WTC11 (cell line): ENCODE measurements at regions not wholly inside any gene's neighbourhood (a gene's known extent, or its start where the extent isn't known, plus 50 kb on each side); places are given as distances from the start of the nearest gene placed in this dataset.

Source experiments
- ATF1 ChIP-seq: sonication (generic); formaldehyde crosslinking; IDR thresholded peaks from 2 replicates; pipeline ENCODE4 v1.8.1; 2023; ENCODE audit warnings: mild to moderate bottlenecking, moderate library complexity, missing genetic modification reagents
- CREB1 ChIP-seq: sonication (generic); formaldehyde crosslinking; IDR thresholded peaks from 2 replicates; pipeline ENCODE4 v1.8.0; 2023; ENCODE audit warnings: mild to moderate bottlenecking, missing genetic modification reagents
- CREM ChIP-seq: sonication (generic); formaldehyde crosslinking; IDR thresholded peaks from 2 replicates; pipeline ENCODE4 v1.8.1; 2022; ENCODE audit warnings: mild to moderate bottlenecking, missing genetic modification reagents, moderate library complexity
- CTCF ChIP-seq: fragments of 200-600 bp; IDR thresholded peaks from 2 replicates; pipeline ENCODE4 v1.8.0; 2022; ENCODE audit warnings: antibody characterized with exemption
- E2F5 ChIP-seq: sonication (generic); formaldehyde crosslinking; IDR thresholded peaks from 2 replicates; pipeline ENCODE4 v1.8.1; 2022; ENCODE audit warnings: mild to moderate bottlenecking, moderate library complexity, missing genetic modification reagents
- ELF4 ChIP-seq: sonication (generic); formaldehyde crosslinking; IDR thresholded peaks from 2 replicates; pipeline ENCODE4 v1.8.1; 2022; ENCODE audit warnings: low read depth, mild to moderate bottlenecking, moderate library complexity, missing genetic modification reagents
- FOXP1 ChIP-seq: sonication (generic); formaldehyde crosslinking; IDR thresholded peaks from 2 replicates; pipeline ENCODE4 v1.8.0; 2022; ENCODE audit warnings: missing genetic modification reagents, mild to moderate bottlenecking, moderate library complexity, borderline replicate concordance
- JUN ChIP-seq: sonication (generic); formaldehyde crosslinking; IDR thresholded peaks from 2 replicates; pipeline ENCODE4 v1.8.0; 2023; ENCODE audit warnings: mild to moderate bottlenecking, missing genetic modification reagents
- MAX ChIP-seq: sonication (generic); formaldehyde crosslinking; IDR thresholded peaks from 2 replicates; pipeline ENCODE4 v1.8.0; 2022; ENCODE audit warnings: mild to moderate bottlenecking, missing genetic modification reagents
- NFE2L1 ChIP-seq: sonication (generic); formaldehyde crosslinking; IDR thresholded peaks from 2 replicates; pipeline ENCODE4 v1.8.1; 2023; ENCODE audit warnings: missing genetic modification reagents
- TCF7 ChIP-seq: sonication (generic); formaldehyde crosslinking; IDR thresholded peaks from 2 replicates; pipeline ENCODE4 v1.8.0; 2022; ENCODE audit warnings: mild to moderate bottlenecking, low read depth, missing genetic modification reagents, moderate library complexity
- ZNF138 ChIP-seq: sonication (generic); formaldehyde crosslinking; conservative IDR thresholded peaks from 2 replicates; pipeline ENCODE4 v1.8.1; 2022; ENCODE audit warnings: mild to moderate bottlenecking, moderate library complexity, missing genetic modification reagents
- ZNF396 ChIP-seq: fragments of 250-450 bp; sonication (Bioruptor Pico); IDR thresholded peaks from 2 replicates; pipeline ENCODE4 v1.8.0; 2021; ENCODE audit warnings: mild to moderate bottlenecking, moderate library complexity, borderline replicate concordance

- no peak for TF ChIP-seq CREM
- TF ChIP-seq FOXP1: no peak
- no peak for TF ChIP-seq CTCF
- TF ChIP-seq E2F5 (CRISPR knock-in tag): no peak
- no peak for TF ChIP-seq CREB1 (CRISPR knock-in tag)
- no peak for TF ChIP-seq MAX
- no peak for TF ChIP-seq JUN (CRISPR knock-in tag)
- no peak for TF ChIP-seq ATF1
- no peak for TF ChIP-seq ELF4
- no peak for TF ChIP-seq TCF7 (CRISPR knock-in tag)
- no peak for TF ChIP-seq NFE2L1 (CRISPR knock-in tag)
- no peak for TF ChIP-seq ZNF138 (CRISPR knock-in tag)
- TF ChIP-seq ZNF396: no peak
Measured at GRCh38 chr22:48685767-48686166, 1141.9 kb downstream of the BRD1 start.
